Ovary (tissue), 7 donors: ENCODE measurements at regions not wholly inside any gene's neighbourhood (a gene's known extent, or its start where the extent isn't known, plus 50 kb on each side); places are given as distances from the start of the nearest gene placed in this dataset.

ENCODE experiments used
- DNase-seq, 5 donors: peaks; one replicate each; pipeline ENCODE4 v3.0.0-alpha.2; 2019 to 2020
- H3K27ac ChIP-seq, 2 donors: fragments of 200-600 bp; one replicate each; pipeline versions ENCODE4 v1.5.1 to v1.8.0; 2019 to 2022
- H3K27me3 ChIP-seq: fragments of 200-600 bp; one replicate; pipeline ENCODE4 v1.8.0; 2022
- H3K36me3 ChIP-seq: fragments of 200-600 bp; sonication (generic); one replicate; pipeline ENCODE4 v1.5.1; 2019
- H3K4me1 ChIP-seq: one replicate; pipeline ENCODE4 v1.8.1; 2013; ENCODE audit warnings: mild to moderate bottlenecking, moderate library complexity; ENCODE audit not compliant: insufficient read depth
- H3K4me3 ChIP-seq: fragments of 200-600 bp; sonication (generic); one replicate; pipeline ENCODE4 v1.5.1; 2017
- H3K9me3 ChIP-seq, 2 donors: fragments of 200-600 bp in 1 of 2; sonication (generic) in 1 of 2; one replicate each; pipeline versions ENCODE4 v1.5.1 to v1.8.1; 2013 to 2019; ENCODE audit warnings: mild to moderate bottlenecking in 1 of 2, moderate library complexity in 1 of 2
- CTCF ChIP-seq, 3 donors: fragments of 450-650 bp in 2 of 3; fragments of 200-600 bp in 1 of 3; IDR thresholded peaks; one replicate each; pipeline versions ENCODE4 v1.5.1 to v1.8.0; 2016 to 2022; ENCODE audit warnings: antibody characterized with exemption in 3 of 3, mild to moderate bottlenecking in 1 of 3
- EP300 ChIP-seq: sonication (generic); formaldehyde crosslinking; IDR thresholded peaks from one replicate; pipeline ENCODE4 v1.6.1; 2017; ENCODE audit warnings: antibody characterized with exemption
- POLR2A ChIP-seq: fragments of 450-650 bp; IDR thresholded peaks from one replicate; pipeline ENCODE4 v1.6.1; 2017; ENCODE audit warnings: antibody characterized with exemption, mild to moderate bottlenecking, moderate library complexity
- WGBS, 3 donors: extraction: QIAGEN DNeasy Blood & Tissue Kit in 1 of 3; methylation state at CpG; one replicate each; pipeline versions ENCODE4 v1.1.5 to v1.1.7; 2013 to 2017; 5-methylcytosine and 5-hydroxymethylcytosine counted together
- intact Hi-C, 4 donors: fragments of 100-400 bp; cut with DNase I; formaldehyde crosslinking; loops; one replicate each; pipeline versions ENCODE4 v1.11.0 to v1.15.1; 2022 to 2023
- donor health status: DM: no; HTN: no; CAD: no; lungs with moderate emphysema.
- donor health status: DM: no; HTN: no; CAD: no.
- donor health status: Bipolar disorder and iron deficiency.
- donor health status: DM: no; HTN: no; CAD: no.
- donor health status: DM: yes; HTN: yes; CAD: no.

GRCh38 chr5:82728926-82729702 is 348.1 kb downstream of the TMEM167A start:
- no peak overlapping the region for H3K4me3 ChIP-seq
- H3K36me3 ChIP-seq, result no peaks in the 10 kb centered on the region
- H3K9me3 ChIP-seq, result no peaks in the 10 kb centered on the region
- intact Hi-C loops, result no loop called here
- DNase-seq, result no peak
- no peaks in the 10 kb centered on the region for H3K27me3 ChIP-seq
- H3K4me1 ChIP-seq, result no peaks in the 10 kb centered on the region
- TF ChIP-seq CTCF (IDR thresholded peaks at IDR 0.05) (no peak), POLR2A (no peak), EP300 (no peak)
- WGBS, 3 donors, result 41 to 55% (median 49%) methylated on average over 9 of the region's 9 CpGs
- H3K27ac ChIP-seq, result no peak overlapping the region

- H3K27me3 ChIP-seq, result no peaks in the 10 kb centered on the region
- H3K9me3 ChIP-seq, result no peaks in the 10 kb centered on the region
- H3K27ac ChIP-seq, result no peak overlapping the region
- TF ChIP-seq EP300 (no peak), CTCF (IDR thresholded peaks at IDR 0.05) (no peak), POLR2A (no peak)
- no peaks in the 10 kb centered on the region for H3K36me3 ChIP-seq
- intact Hi-C loops, result no loop called here
- 91 to 95% (median 93%) methylated on average over 3 of the region's 3 CpGs for WGBS, 3 donors
- H3K4me3 ChIP-seq, result no peak overlapping the region
- no peaks in the 10 kb centered on the region for H3K4me1 ChIP-seq
- DNase-seq, result no peak
These were observed 354.0 kb downstream of the TMEM167A start for GRCh38 chr5:82723168-82723567.

GRCh38 chr5:82721087-82721410 is 356.1 kb downstream of the TMEM167A start:
- 48 to 52% (median 48%) methylated on average over 1 of the region's 1 CpG for WGBS, 3 donors
- no peak for DNase-seq
- Histone ChIP-seq H3K27me3 (no peaks in the 10 kb centered on the region), H3K9me3 (no peaks in the 10 kb centered on the region), H3K27ac (no peak overlapping the region), H3K36me3 (no peaks in the 10 kb centered on the region), H3K4me1 (no peaks in the 10 kb centered on the region), H3K4me3 (no peak overlapping the region)
- TF ChIP-seq CTCF (IDR thresholded peaks at IDR 0.05), result no peak
- TF ChIP-seq EP300, result no peak
- no peak for TF ChIP-seq POLR2A
- intact Hi-C loops, result no loop called here

GRCh38 chr5:82720213-82721086 is 356.7 kb downstream of the TMEM167A start:
- DNase-seq, result no peak
- no peak overlapping the region for H3K4me3 ChIP-seq
- 54 to 59% (median 57%) methylated on average over 6 of the region's 6 CpGs for WGBS, 3 donors
- intact Hi-C loops, result no loop called here
- no peaks in the 10 kb centered on the region for H3K36me3 ChIP-seq
- H3K4me1 ChIP-seq, result no peaks in the 10 kb centered on the region
- TF ChIP-seq EP300, result no peak
- no peak overlapping the region for H3K27ac ChIP-seq
- H3K27me3 ChIP-seq, result no peaks in the 10 kb centered on the region
- H3K9me3 ChIP-seq, result no peaks in the 10 kb centered on the region

GRCh38 chr5:82719368-82719767 is 357.8 kb downstream of the TMEM167A start:
- Histone ChIP-seq H3K27ac (no peak overlapping the region), H3K4me1 (no peaks in the 10 kb centered on the region), H3K4me3 (no peak overlapping the region), H3K9me3 (no peaks in the 10 kb centered on the region), H3K36me3 (no peaks in the 10 kb centered on the region), H3K27me3 (no peaks in the 10 kb centered on the region)
- WGBS, 3 donors, result 12 to 35% (median 15%) methylated on average over 1 of the region's 1 CpG
- intact Hi-C loops, result no loop called here
- no peak for DNase-seq
- TF ChIP-seq EP300 (no peak), CTCF (IDR thresholded peaks at IDR 0.05) (no peak), POLR2A (no peak)
